ENCODE measurements at regions not wholly inside any gene's neighbourhood (a gene's known extent, or its start where the extent isn't known, plus 50 kb on each side); places are given as distances from the start of the nearest gene placed in this dataset.

DNA sequence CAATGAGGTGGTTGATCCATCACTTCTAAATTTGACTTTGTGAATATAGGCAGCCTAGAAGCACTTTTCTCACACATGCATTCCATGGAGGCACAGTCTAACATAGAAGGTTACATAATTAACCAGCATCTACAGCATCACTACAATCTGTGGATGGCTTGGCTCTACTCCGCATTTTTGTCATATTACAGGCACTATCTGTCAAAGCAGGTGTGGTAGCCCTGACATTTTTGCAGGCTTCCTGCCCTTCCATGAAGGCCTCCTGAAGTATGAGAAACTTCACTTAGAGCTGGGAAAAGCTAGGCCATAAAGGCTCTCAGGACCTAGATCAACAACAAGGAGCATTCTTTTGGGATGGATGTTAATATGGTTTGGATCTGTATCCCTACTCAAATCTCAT lies 378.0 kb downstream of the ANXA1 start:
- ChIA-PET CTCF (no interaction called here), POLR2A (no interaction called here)
- no peak for DNase-seq
- Mint-ChIP-seq H3K36me3 (ENCODE audit: low read depth) (no peaks in the 10 kb centered on the region), H3K4me1 (ENCODE audit: low read depth) (no peaks in the 10 kb centered on the region), H3K4me3 (no peak overlapping the region), H3K27ac (no peak overlapping the region), H3K9me3 (peaks cover 2% of the 10 kb centered on the region), H3K27me3 (no peaks in the 10 kb centered on the region)
- Histone ChIP-seq H3K36me3 (ENCODE audit: insufficient read depth, low read length) (no peaks in the 10 kb centered on the region), H3K9me3 (ENCODE audit: control insufficient read depth in 1 of 2, insufficient read depth in 1 of 2, low read length in 2 of 2) (no peaks in the 10 kb centered on the region), H3K4me3 (ENCODE audit: low read length) (no peak overlapping the region), H3K4me1 (ENCODE audit: insufficient read depth, low read length) (no peaks in the 10 kb centered on the region), H3K27me3 (ENCODE audit: control insufficient read depth in 1 of 2, insufficient read depth in 2 of 2, low read length in 2 of 2) (no peaks in the 10 kb centered on the region), H3K27ac (ENCODE audit: low read depth in 1 of 2, low read length in 2 of 2) (no peak overlapping the region)
- TF ChIP-seq, protein P1, sequence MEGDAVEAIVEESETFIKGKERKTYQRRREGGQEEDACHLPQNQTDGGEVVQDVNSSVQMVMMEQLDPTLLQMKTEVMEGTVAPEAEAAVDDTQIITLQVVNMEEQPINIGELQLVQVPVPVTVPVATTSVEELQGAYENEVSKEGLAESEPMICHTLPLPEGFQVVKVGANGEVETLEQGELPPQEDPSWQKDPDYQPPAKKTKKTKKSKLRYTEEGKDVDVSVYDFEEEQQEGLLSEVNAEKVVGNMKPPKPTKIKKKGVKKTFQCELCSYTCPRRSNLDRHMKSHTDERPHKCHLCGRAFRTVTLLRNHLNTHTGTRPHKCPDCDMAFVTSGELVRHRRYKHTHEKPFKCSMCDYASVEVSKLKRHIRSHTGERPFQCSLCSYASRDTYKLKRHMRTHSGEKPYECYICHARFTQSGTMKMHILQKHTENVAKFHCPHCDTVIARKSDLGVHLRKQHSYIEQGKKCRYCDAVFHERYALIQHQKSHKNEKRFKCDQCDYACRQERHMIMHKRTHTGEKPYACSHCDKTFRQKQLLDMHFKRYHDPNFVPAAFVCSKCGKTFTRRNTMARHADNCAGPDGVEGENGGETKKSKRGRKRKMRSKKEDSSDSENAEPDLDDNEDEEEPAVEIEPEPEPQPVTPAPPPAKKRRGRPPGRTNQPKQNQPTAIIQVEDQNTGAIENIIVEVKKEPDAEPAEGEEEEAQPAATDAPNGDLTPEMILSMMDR (IDR thresholded peaks at IDR 0.05) = no peak
- ATAC-seq (ENCODE audit: poor library complexity) = no peak
- intact Hi-C loops (cut with DNase I, micrococcal nuclease) = no loop called here

DNA sequence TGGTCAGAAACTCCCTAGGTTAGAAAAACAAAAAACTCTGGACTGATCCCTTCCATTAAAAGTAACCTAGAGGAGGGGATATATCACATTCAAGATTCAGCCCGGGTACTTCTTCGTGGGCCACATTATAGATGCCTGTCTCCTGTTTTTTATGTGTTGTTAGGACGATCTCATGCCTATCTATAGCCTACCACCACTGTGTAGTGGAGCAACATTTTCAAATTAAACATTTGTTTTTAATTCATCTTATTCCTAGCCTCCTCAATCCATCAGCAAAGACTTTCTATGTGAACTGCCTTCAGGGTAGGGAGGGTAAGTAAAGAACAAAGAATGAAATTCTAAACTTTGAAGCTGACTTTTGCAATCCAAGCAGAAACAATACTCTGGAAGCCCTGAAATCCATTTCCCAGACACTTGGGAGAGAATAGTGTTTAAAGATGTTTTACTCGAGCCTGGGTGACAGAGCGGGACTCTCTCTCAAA lies 379.4 kb downstream of the ANXA1 start:
- Histone ChIP-seq H3K9me3 (ENCODE audit: control insufficient read depth in 1 of 2, insufficient read depth in 1 of 2, low read length in 2 of 2) (no peaks in the 10 kb centered on the region), H3K27ac (ENCODE audit: low read depth in 1 of 2, low read length in 2 of 2) (no peak overlapping the region), H3K36me3 (ENCODE audit: insufficient read depth, low read length) (no peaks in the 10 kb centered on the region), H3K4me3 (ENCODE audit: low read length) (no peak overlapping the region), H3K27me3 (ENCODE audit: control insufficient read depth in 1 of 2, insufficient read depth in 2 of 2, low read length in 2 of 2) (no peaks in the 10 kb centered on the region), H3K4me1 (ENCODE audit: insufficient read depth, low read length) (no peaks in the 10 kb centered on the region)
- peaks cover 2% of the 10 kb centered on the region for H3K9me3 Mint-ChIP-seq
- H3K27me3 Mint-ChIP-seq = no peaks in the 10 kb centered on the region
- H3K27ac Mint-ChIP-seq = no peak overlapping the region
- DNase-seq (no peak), ATAC-seq (ENCODE audit: poor library complexity) (no peak)
- no peaks in the 10 kb centered on the region for H3K36me3 Mint-ChIP-seq (ENCODE audit: low read depth)
- H3K4me3 Mint-ChIP-seq = no peak overlapping the region
- TF ChIP-seq, protein P1 (IDR thresholded peaks at IDR 0.05) = no peak
- intact Hi-C loops (cut with DNase I, micrococcal nuclease) = no loop called here
- H3K4me1 Mint-ChIP-seq (ENCODE audit: low read depth) = no peaks in the 10 kb centered on the region
- ChIA-PET CTCF (no interaction called here), POLR2A (no interaction called here)

DNA sequence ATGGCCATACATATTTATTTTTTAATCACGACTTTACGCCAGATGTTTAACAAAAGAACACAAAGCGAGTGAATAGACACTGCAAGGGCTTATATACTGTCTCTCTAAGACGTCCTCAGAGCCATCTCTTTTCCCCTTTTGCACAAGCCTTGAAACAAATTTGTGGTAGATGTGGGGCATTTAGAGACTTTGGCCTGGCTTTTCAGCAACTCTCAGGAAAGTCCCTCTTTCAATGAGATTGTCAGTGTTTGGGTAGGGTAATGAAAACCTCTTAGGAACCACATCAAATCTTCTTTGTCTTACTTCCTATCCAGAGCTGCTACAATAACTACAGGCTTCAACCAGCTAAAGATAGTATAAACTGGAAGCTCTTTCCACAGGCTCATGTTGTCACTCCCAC lies 380.0 kb downstream of the ANXA1 start:
- Histone ChIP-seq H3K4me1 (ENCODE audit: insufficient read depth, low read length) (no peaks in the 10 kb centered on the region), H3K9me3 (ENCODE audit: control insufficient read depth in 1 of 2, insufficient read depth in 1 of 2, low read length in 2 of 2) (no peaks in the 10 kb centered on the region), H3K4me3 (ENCODE audit: low read length) (no peak overlapping the region), H3K27ac (ENCODE audit: low read depth in 1 of 2, low read length in 2 of 2) (no peak overlapping the region), H3K36me3 (ENCODE audit: insufficient read depth, low read length) (no peaks in the 10 kb centered on the region), H3K27me3 (ENCODE audit: control insufficient read depth in 1 of 2, insufficient read depth in 2 of 2, low read length in 2 of 2) (no peaks in the 10 kb centered on the region)
- DNase-seq (no peak), ATAC-seq (ENCODE audit: poor library complexity) (no peak)
- Mint-ChIP-seq H3K27ac (no peak overlapping the region), H3K36me3 (ENCODE audit: low read depth) (no peaks in the 10 kb centered on the region), H3K9me3 (peaks cover 2% of the 10 kb centered on the region), H3K4me1 (ENCODE audit: low read depth) (no peaks in the 10 kb centered on the region), H3K4me3 (no peak overlapping the region), H3K27me3 (no peaks in the 10 kb centered on the region)
- CTCF ChIA-PET = no interaction called here
- intact Hi-C loops (cut with DNase I, micrococcal nuclease) = no loop called here
- TF ChIP-seq, protein P1 (IDR thresholded peaks at IDR 0.05) = no peak
- POLR2A ChIA-PET = no interaction called here

All from CD4-positive, alpha-beta T cell (primary cell).